ENCODE measurements at regions not wholly inside any gene's neighbourhood (a gene's known extent, or its start where the extent isn't known, plus 50 kb on each side); places are given as distances from the start of the nearest gene placed in this dataset.
"Not testable (repeated sequence)": the region's sequence is repeated elsewhere in the genome, so short reads cannot be mapped to it uniquely, and the experiment has no call there.

GRCh38 chr11:11010624-11011127 lies 152.8 kb upstream of the ZBED5 start:
- no peak for DNase-seq (ENCODE audit: low spot score)

DNA sequence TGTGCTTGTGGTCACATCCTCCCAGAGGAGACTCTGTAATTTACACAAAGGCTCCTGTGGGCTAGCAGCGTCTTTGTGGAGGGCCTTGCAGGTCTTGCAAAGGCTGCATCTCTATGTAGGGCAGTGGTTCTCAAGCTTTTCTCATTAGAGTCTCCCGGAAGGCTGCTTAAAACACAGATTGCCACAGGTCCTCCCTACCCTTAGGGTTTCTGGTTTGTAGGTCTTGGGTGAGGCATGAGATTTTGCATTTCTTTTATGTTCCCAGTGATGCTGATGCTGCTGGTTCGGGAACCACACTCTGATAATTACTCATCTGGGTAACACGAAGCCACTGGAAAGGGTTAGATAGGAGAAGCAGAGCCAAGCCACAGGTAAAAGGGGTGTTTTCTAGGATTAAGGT lies 151.3 kb upstream of the ZBED5 start:
- no peak for DNase-seq (ENCODE audit: low spot score)

- no peak for DNase-seq (ENCODE audit: low spot score)
Observed at GRCh38 chr11:11004069-11004468, 146.2 kb upstream of the ZBED5 start.

- no peak for DNase-seq (ENCODE audit: low spot score)
Observed at GRCh38 chr11:11003226-11003625, 145.4 kb upstream of the ZBED5 start.

GRCh38 chr11:11000579-11001283 lies 142.9 kb upstream of the ZBED5 start:
- DNase-seq (ENCODE audit: low spot score): no peak

GRCh38 chr11:10998674-10999073 lies 140.8 kb upstream of the ZBED5 start:
- DNase-seq (ENCODE audit: low spot score): no peak

GRCh38 chr11:10996678-10997077 lies 138.8 kb upstream of the ZBED5 start:
- no peak for DNase-seq (ENCODE audit: low spot score)

- DNase-seq (ENCODE audit: low spot score): no peak
Observed at GRCh38 chr11:10993640-10994039, 135.8 kb upstream of the ZBED5 start.

DNA sequence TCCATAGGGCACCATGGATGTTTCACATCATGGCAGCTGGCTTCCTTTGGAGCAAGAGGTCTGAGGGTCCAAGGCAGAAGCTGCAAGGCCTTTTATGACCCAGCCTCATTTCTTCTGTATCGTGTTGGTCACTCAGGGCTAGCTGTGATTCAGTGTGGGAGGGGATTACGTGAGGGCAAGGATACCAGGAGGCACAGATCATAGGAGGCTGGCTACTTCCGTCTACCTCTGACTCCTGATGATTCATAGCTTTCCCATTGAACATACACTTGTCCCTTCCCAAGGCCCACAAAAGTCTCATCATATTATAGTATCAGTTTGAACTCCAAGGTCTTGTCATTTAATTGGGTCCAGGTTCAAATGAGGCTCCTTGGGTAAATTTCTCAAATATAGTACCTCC lies 135.3 kb upstream of the ZBED5 start:
- no peak for DNase-seq (ENCODE audit: low spot score)

DNA sequence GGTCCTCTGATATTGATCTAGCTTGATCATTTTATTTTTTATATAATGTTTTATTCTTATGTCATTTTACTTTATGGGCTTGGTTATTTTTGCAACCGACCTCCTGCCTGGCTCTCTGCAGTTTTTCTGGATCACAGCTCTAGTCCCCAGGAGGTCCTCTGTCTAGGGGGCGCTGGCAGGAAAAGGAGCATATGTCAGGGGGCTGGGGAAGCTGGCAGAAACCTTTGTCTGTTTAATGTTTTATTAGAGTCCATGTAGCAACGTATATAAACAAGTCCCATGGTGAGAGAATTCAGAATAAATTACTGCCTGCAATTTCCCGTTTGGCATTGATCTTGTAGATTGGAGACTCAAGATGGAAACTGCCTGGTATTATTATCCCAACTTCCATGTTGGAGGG lies 133.5 kb upstream of the ZBED5 start:
- DNase-seq (ENCODE audit: low spot score): no peak

GRCh38 chr11:10990637-10991193 lies 132.9 kb upstream of the ZBED5 start:
- DNase-seq (ENCODE audit: low spot score): no peak

GRCh38 chr11:10990160-10990559 lies 132.3 kb upstream of the ZBED5 start:
- DNase-seq (ENCODE audit: low spot score): no peak

DNA sequence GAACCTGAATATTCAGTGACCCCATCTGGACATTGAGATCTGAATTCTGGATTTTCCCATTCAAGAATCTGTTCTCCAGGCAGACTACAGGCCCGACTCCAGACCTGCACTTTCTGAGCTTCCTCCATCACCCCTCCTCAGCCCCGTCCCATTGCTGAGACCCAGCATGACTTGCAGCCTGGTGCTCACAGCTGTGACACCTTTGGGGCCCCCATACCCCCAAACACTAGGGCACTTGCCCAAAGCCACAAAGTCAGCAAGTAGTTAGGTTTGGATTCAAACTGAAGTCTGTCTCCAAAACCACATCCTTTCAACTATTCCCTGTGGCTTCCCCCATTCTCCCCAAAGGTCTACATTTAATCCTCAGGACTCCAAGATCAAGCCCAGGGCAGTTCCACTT lies 128.2 kb upstream of the ZBED5 start:
- DNase-seq (ENCODE audit: low spot score): no peak

GRCh38 chr11:10984742-10985141 lies 126.9 kb upstream of the ZBED5 start:
- no peak for DNase-seq (ENCODE audit: low spot score)

- no peak for DNase-seq (ENCODE audit: low spot score)
Observed at GRCh38 chr11:10984250-10984649, 126.4 kb upstream of the ZBED5 start.

DNA sequence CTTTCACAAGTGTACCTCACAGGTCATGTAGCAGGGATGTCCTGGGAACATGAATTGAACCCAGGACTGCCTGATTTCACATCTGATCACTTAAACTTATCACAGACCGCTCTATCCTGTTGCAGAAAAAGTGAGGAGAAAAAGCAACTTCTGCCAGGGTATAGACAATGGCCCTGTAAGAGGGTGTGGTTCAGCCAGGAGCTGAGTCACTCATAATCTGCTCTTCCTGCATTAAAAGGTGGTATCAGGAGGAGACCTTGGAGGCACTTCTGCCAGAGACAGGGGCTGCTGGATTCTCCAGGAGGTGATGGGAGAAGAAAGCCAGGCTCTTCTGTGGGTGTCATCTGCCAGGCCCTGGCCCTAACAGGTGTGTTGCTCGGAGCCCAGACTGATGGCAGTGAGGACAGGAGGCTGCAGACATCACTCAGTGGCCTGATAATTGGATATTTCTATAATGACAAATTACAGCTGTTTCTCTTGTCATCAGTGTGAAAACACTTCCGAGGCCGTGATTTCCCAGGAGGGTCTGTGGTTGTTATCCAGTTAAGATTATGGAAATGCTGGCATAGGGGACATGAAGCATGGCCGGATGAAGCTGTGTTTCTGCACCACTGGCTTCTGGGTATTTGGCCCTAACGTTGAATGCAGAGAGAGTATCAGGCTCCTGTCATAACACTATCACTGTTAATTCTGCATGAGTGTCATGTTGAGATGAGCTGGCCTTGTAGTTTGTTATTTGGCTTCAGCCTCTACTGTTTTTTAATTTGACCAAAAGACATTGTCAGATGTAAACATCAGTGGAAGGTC lies 125.1 kb upstream of the ZBED5 start:
- DNase-seq (ENCODE audit: low spot score): no peak

DNA sequence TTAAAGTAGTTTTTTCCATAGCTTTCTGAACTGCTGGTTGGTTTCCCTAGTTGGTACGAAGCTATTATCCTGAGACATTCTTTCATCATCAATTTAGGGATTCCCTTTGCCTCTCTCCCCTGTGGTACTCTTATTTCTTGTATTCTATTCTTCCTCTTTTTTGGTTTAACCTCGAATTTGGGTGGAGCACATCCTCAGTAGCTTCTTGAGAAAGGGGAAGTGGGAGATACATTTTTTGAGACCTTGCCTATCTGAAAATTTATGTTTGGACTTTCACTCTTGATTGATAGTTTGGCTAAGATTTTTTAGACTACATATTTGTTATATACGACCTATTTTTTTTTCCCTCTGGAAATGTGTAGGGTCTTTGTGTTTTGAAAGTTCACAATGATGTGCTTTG lies 121.7 kb upstream of the ZBED5 start:
- no peak for DNase-seq (ENCODE audit: low spot score)

DNA sequence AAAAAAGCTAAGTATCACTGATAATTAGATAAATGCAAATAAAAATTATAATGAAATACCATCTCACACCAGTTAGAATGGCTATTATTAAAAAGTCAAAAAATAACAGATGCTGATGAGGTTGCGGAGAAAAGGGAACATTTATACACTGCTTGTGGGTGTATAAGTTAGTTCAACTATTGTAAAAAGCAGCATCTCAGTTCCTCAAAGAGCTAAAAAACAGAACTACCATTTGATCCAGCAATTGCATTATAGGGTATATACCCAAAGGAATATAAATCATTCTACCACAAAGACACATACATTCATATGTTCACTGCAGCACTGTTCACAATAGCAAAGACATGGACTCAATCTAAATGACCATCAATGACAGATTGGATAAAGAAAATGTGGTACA lies 120.3 kb upstream of the ZBED5 start:
- DNase-seq (ENCODE audit: low spot score): no peak

- DNase-seq (ENCODE audit: low spot score): no peak
Observed at GRCh38 chr11:10975287-10975721, 117.5 kb upstream of the ZBED5 start.

GRCh38 chr11:10973416-10973815 lies 115.6 kb upstream of the ZBED5 start:
- DNase-seq (ENCODE audit: low spot score): no peak

- DNase-seq (ENCODE audit: low spot score): no peak
Observed at GRCh38 chr11:10970926-10971325, 113.1 kb upstream of the ZBED5 start.

- no peak for DNase-seq (ENCODE audit: low spot score)
Observed at GRCh38 chr11:10969387-10969786, 111.5 kb upstream of the ZBED5 start.

GRCh38 chr11:10956884-10957283 lies 99.0 kb upstream of the ZBED5 start:
- not testable (repeated sequence) for DNase-seq (ENCODE audit: low spot score)

Measured in SK-N-DZ (cell line).